SK-N-SH treated with all-trans-retinoic acid at 6 μM for 48 hours (cell line): ENCODE measurements at regions not wholly inside any gene's neighbourhood (a gene's known extent, or its start where the extent isn't known, plus 50 kb on each side); places are given as distances from the start of the nearest gene placed in this dataset.

Experiments used
- ARNTL ChIP-seq: fragments of 450-650 bp; formaldehyde crosslinking; IDR thresholded peaks from 2 replicates; pipeline ENCODE4 v1.5.0; 2020; ENCODE audit warnings: low read depth, mild to moderate bottlenecking, moderate library complexity, borderline replicate concordance
- BACH2 ChIP-seq: fragments of 250-450 bp; sonication (Bioruptor Pico); IDR thresholded peaks from 2 replicates; pipeline ENCODE4 v1.9.0; 2021; ENCODE audit warnings: mild to moderate bottlenecking, borderline replicate concordance
- PPARA ChIP-seq: fragments of 250-450 bp; sonication (Bioruptor Pico); IDR thresholded peaks from 2 replicates; pipeline ENCODE4 v1.5.0; 2020; ENCODE audit warnings: mild to moderate bottlenecking, borderline replicate concordance
- TF ChIP-seq, protein P1 (sequence below): fragments of 250-450 bp; sonication (Bioruptor Pico); IDR thresholded peaks from 2 replicates; pipeline ENCODE4 v1.8.0; 2020; ENCODE audit warnings: mild to moderate bottlenecking, moderate library complexity, borderline replicate concordance

DNA sequence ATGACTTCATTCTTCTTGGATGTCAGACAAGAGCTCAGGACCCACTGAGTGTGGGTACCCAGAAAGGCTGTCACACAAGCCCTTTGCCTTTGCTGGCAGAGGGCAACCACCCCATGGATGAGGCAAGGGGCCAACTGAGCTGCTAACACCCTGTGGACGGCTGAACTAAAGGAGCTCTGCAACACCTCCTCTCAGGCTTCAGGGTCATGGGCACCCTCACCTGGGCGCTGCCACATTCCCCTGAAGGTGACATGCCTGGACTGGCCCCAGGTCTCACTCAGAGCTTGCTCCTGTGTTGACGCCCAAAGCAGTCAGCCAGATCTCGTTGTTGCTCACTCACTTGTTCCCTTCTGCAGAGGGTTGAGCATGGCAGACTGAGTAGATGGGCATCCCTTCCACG, 336.8 kb upstream of the TMEM132C start:
- TF ChIP-seq, protein P1, sequence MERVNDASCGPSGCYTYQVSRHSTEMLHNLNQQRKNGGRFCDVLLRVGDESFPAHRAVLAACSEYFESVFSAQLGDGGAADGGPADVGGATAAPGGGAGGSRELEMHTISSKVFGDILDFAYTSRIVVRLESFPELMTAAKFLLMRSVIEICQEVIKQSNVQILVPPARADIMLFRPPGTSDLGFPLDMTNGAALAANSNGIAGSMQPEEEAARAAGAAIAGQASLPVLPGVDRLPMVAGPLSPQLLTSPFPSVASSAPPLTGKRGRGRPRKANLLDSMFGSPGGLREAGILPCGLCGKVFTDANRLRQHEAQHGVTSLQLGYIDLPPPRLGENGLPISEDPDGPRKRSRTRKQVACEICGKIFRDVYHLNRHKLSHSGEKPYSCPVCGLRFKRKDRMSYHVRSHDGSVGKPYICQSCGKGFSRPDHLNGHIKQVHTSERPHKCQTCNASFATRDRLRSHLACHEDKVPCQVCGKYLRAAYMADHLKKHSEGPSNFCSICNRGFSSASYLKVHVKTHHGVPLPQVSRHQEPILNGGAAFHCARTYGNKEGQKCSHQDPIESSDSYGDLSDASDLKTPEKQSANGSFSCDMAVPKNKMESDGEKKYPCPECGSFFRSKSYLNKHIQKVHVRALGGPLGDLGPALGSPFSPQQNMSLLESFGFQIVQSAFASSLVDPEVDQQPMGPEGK (CRISPR knock-in tag) = no peak
- no peak for TF ChIP-seq ARNTL (CRISPR knock-in tag)
- no peak for TF ChIP-seq BACH2 (CRISPR knock-in tag)
- no peak for TF ChIP-seq PPARA (CRISPR knock-in tag)
